ENCODE measurements at regions not wholly inside any gene's neighbourhood (a gene's known extent, or its start where the extent isn't known, plus 50 kb on each side); places are given as distances from the start of the nearest gene placed in this dataset.
"Not testable (repeated sequence)": the region's sequence is repeated elsewhere in the genome, so short reads cannot be mapped to it uniquely, and the experiment has no call there.

DNA sequence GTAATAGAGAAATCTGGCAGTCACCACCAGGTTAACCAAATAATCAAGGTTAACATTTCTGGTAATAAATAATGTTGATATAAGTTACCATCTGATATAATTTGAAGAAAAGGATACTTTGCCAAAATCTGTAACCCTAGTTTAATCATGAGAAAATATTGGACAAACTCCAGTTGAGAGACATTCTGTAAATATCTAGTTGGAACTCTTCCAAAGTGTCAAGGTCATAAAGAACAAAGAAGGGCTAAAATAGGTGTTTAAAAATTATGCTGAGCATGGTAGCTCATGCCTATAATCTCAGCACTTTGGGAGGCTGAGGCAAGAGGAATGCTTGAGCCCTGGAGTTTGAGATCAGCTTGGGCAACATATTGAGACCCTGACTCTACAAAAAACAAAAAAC lies 253.3 kb downstream of the MRPS30 start:
- DNase-seq: no peak

- DNase-seq: no peak
Measured at GRCh38 chr5:45081082-45081481, 272.3 kb downstream of the MRPS30 start.

DNA sequence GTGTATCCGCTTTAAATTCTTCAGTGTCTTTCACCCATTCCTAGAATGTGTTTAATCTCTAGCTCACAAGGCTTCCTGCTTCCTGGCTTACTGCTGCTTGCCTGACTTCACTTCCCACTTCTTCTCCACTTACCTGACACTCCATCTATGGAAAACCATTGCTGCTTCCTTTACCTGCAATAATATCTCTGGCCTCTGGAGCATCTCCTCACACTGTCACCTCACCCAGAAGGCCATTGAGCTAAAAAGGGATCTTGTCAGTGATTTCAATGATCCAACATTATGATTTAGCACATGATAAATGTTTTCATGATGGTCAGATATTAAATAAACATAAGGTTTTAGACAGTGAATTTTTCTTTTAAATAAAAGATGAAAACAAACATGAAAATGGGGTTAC lies 281.1 kb downstream of the MRPS30 start:
- no peak for DNase-seq

- no peak for DNase-seq
Measured at GRCh38 chr5:45093377-45093776, 284.6 kb downstream of the MRPS30 start.

DNA sequence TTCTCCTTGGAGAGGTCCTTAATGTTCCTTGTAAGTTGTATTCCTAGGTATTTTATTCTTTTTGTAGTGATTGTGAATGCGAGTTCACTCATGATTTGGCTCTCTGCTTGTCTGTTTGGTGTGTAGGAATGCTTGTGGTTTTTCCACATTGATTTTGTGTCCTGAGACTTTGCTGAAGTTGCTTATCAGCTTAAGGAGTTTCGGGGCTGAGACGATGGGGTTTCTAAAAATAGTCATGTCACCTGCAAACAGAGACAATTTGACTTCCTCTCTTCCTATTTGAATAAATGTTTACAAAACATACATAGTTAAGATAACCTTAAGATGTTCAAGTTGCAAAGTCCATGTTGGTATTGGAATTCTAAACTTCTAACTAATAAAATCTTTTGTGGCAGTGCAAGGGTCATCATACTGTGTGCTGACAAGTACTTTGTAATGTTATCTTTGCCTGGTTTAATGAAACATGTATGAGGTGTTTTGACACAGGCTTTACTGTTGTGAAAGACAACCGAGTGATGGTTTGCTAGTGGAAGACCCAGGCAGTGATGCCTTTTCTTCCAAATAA lies 286.2 kb downstream of the MRPS30 start:
- no peak for DNase-seq

- no peak for DNase-seq
Measured at GRCh38 chr5:45098483-45098882, 289.7 kb downstream of the MRPS30 start.

- no peak for DNase-seq
Measured at GRCh38 chr5:45101146-45101545, 292.4 kb downstream of the MRPS30 start.

GRCh38 chr5:45105491-45105994 lies 296.8 kb downstream of the MRPS30 start:
- DNase-seq: no peak

DNA sequence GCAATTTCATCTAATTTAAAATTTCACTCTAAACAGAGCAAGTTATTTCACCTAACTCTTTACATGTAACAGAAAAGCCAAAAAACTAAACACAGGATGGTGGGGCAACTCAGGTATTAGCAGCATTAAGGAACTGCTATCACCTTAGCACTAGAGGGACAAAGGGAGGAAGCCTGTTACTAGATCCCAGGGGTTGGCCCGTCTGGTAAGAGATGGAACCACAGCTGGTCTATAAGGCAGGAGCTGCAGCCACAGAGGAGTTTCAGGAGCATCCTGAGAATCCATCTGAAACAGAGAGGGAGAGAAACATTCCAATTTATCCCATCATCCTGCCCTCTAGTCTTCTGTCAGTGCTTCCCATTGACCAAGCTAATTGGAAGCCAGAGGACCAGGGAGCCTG lies 300.3 kb downstream of the MRPS30 start:
- DNase-seq: no peak

- DNase-seq: no peak
Measured at GRCh38 chr5:45109636-45110035, 300.9 kb downstream of the MRPS30 start.

DNA sequence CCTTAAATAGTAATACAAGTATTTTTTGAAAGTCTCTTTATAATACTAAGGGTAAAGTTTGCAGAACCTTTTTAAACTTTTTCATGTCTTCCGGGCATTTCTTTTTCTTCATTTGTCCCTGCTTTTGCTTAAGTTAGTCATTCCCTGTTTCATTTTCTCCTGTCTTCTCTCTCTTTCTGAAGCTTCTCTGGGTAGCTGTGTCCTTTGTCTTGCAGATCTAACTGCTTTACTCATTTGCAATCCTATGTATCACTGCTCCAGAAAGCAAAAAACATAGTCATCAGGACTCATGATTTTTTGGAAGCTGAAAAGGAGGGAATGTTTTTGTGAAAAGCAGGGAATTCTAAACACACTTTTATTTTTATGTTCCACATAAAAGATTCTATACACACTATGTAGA lies 301.7 kb downstream of the MRPS30 start:
- DNase-seq: no peak

DNA sequence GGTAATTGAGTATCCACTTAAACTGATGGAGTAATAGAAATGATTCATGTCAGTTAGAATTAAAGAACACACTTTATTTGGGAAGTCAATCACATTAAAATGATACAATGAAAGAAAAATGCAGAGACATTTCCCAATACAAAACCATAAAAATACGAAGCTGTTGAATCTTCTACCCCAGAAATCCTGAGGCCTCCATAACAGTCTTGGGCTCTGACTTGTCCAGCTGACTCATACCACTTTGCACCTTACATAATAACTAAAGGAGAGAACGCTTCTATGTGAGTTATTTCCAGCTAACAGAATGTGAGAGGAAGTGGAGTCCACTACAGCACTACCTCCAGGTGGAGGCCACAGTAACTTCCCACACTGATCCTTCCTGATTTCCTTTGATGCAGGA lies 305.0 kb downstream of the MRPS30 start:
- DNase-seq: no peak

- DNase-seq: no peak
Measured at GRCh38 chr5:45132972-45133371, 324.2 kb downstream of the MRPS30 start.

DNA sequence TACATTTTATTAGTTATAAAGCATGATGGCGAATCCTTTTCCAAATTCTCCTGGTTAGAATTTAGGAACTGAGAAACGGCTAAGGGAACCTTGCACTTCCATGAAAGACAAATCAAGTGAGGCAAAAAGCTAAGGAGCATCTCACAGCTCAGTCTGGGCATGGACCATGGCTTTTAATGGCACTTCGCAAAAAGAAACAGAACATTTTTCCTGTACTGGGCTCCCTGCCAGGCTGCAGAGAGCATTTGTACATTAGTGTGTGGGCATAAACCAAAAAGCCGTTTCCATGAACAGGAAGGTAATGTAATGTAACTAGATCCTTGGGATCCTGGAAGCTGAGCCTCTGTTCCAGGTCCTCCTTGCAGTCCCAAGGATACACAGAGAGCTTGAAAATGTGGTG lies 354.2 kb downstream of the MRPS30 start:
- DNase-seq: no peak

DNA sequence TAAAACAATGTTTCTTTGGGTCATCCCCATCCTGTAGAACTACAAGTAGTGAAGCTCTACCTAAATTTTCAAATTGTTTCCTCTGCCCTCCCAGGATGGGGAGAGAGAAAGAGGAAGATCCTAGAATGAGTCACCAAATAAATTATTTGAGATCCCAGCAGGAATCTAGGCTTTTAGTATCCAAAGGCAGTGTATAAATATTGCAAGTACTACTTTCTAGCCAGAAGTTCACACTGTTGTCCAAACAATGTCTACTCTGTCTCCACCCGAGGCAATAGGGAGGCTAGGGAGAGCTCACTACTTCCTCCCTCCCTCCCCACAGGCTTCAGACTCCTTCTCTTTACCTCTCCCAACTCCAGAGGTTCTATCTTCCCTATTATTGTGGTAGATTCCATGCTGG lies 362.8 kb downstream of the MRPS30 start:
- no peak for DNase-seq

DNA sequence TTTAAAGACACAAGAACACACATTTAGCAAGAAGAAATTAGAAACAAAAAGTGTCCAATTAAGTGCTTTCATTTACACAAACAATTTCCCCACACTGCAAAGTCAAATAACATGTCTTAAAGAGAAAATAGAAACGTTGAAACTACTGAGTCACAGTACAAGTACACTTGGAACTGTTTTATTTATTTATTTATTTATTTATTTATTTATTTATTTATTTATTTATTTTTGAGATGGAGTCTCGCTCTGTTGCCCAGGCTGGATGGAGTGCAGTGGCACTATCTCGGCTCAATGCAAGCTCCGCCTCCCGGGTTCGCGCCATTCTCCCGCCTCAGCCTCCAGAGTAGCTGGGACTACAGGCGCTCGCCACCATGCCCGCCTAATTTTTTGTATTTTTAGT lies 363.9 kb downstream of the MRPS30 start:
- DNase-seq: not testable (repeated sequence)

GRCh38 chr5:45179686-45180085 lies 370.9 kb downstream of the MRPS30 start:
- no peak for DNase-seq

- no peak for DNase-seq
Measured at GRCh38 chr5:45189042-45189441, 380.3 kb downstream of the MRPS30 start.

DNA sequence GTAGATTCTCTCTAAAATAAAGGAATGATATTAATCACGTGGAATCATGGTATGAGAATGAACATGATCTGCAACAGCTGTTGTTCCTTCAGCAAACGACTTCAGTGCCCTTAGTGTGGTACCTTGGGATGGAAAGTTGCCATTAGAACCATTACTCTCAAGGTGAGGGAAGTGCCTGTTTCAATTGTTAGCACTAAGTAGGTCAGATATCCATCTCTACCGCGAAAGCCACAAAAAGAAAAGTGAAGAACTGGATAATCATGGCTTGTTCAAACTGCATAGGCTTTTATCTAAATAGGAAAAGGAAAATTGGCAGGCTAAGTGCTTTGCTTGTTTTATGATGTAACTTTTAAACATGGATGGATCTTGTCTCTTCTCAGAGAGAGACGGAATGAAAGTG lies 380.7 kb downstream of the MRPS30 start:
- no peak for DNase-seq

GRCh38 chr5:45195026-45195425 lies 386.3 kb downstream of the MRPS30 start:
- no peak for DNase-seq

Data from inflammatory macrophage treated with lipopolysaccharide for 1 hour (primary cell).